Fibroblast of peridontal ligament (primary cell): ENCODE measurements at regions not wholly inside any gene's neighbourhood (a gene's known extent, or its start where the extent isn't known, plus 50 kb on each side); places are given as distances from the start of the nearest gene placed in this dataset.

ENCODE experiments used
- DNase-seq: peaks from one replicate; pipeline ENCODE4 v3.0.0-alpha.2; 2010; ENCODE audit errors: extremely low read depth

- no peak for DNase-seq
Measured at GRCh38 chr10:128741180-128741579, 615.0 kb upstream of the MKI67 start.

GRCh38 chr10:128741680-128742079, 615.5 kb upstream of the MKI67 start:
- DNase-seq: no peak

GRCh38 chr10:128744092-128744491, 617.9 kb upstream of the MKI67 start:
- no peak for DNase-seq

DNA sequence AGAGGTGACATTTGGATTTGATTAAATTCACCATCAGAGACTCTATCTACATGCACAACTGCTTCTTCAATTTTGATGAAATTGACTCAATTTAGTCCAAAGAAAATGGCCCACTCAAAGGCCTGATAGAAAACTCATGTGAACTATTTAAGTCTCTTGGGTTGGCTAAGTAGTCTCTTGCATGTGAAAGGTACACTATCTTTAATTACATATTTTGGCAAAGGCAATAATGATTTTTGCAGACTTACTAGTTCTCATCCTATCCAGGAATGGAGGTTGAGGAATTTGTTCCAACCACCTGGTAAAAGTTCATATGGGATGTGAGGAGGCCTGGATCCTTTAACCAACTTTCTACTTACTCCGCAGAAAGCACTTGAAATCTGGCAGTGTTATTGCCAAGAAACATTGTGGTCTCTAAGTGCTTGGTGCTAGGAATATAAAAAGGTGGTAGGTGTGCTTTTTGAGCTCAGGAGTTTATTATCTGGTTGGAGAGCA, 618.6 kb upstream of the MKI67 start:
- DNase-seq: no peak

- DNase-seq: no peak
Measured at GRCh38 chr10:128747582-128748346, 621.5 kb upstream of the MKI67 start.

GRCh38 chr10:128751284-128751683, 625.1 kb upstream of the MKI67 start:
- no peak for DNase-seq

DNA sequence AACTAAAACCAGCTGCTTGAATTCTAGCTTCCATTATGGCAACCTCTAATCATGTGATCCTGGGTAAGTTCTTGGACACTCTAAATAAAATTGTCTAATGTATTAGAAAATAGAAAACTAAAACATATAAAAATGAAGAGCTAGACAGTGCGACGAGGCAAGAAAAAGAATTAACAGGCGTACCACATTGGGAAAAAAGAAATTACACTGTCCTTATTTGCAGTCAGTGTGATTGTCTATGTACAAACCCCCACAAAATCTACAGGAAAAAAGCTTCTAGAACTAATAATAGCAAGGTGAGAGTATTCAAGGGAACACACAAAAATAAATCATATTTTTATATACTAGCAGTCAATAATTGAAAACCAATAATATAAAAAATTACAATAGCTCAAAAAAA, 625.6 kb upstream of the MKI67 start:
- no peak for DNase-seq

DNA sequence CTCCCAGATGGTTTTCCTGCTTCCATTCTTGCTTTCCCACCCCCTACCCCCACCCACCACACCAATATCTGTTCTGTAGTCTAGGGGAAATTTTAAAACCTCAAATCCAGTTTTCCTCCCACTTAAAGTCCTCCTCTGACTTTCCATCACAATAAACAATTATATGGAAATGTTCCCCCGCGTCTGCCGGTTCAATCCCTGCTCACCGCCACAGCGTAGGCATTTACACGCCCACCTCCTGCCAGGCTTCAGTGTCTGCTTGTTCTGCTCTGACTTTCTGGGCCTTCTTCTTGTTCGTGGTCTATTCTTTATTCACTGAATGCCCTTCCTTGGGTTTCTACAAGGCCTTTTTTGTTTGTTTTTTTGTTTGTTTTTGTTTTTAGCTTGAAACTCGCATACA, 633.0 kb upstream of the MKI67 start:
- no peak for DNase-seq

DNA sequence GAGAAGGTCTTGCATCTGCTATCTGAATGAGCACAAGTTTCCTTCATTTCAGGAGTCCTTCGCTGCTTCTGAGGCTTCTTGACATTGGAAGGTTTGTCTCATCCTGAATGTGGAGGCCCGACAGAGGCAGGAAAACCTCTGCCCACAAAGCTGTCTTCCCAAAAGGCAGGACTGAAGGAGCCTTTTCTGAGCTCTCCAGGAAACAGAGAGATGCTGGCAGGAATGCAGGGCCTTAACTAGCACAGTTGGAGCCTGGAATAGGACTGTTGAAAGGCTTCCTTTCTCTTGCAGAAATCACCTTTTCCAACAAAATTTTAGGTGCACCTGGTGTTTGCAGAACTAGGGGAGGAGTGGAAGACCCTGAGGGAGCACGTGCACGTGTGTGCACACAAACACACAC, 637.4 kb upstream of the MKI67 start:
- DNase-seq: no peak

- no peak for DNase-seq
Measured at GRCh38 chr10:128764190-128764589, 638.0 kb upstream of the MKI67 start.

- DNase-seq: no peak
Measured at GRCh38 chr10:128766915-128767314, 640.7 kb upstream of the MKI67 start.

DNA sequence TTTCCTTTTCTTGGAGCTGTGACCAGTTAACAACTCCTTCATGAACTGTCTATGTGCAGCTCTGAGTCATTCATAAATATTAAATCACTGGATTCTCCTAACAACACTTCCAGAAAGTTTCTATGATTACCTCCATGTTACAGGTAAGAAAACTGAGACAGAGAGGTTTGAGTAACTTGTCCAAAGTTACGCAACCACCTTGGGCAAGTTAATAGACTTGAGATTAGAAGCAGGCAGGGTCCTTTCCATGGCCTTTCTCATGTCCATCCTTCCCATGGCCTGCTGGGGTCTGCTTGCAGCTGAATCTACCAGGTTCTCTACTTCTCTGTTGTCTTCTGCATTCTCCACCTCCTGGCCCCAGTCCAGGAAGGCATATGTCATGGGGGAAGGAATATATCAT, 648.8 kb upstream of the MKI67 start:
- no peak for DNase-seq

GRCh38 chr10:128775743-128776142, 649.5 kb upstream of the MKI67 start:
- DNase-seq: no peak

- no peak for DNase-seq
Measured at GRCh38 chr10:128776673-128777252, 650.5 kb upstream of the MKI67 start.

- DNase-seq: no peak
Measured at GRCh38 chr10:128777342-128777741, 651.1 kb upstream of the MKI67 start.

GRCh38 chr10:128779416-128779815, 653.2 kb upstream of the MKI67 start:
- DNase-seq: no peak

- DNase-seq: no peak
Measured at GRCh38 chr10:128780156-128780761, 654.0 kb upstream of the MKI67 start.

DNA sequence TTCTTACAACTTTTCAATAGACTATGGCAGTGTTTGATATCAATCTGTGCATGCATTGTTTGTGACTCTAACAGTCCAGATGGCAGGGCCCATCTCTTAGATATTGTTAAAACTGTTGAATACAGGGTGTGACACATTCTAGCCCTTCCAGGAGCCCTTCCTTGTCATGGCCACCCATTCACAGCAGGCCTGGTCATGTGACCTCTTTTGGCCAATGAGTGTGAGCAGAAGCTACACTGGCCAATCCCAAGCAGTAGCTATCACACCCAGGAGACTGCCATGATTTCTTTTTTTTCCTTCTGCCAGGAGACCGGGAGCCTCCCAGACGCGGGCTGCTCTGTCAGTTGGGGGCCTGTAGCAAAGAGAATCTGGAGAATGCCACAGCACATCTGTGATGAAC, 655.4 kb upstream of the MKI67 start:
- DNase-seq: no peak

- DNase-seq: no peak
Measured at GRCh38 chr10:128784444-128784843, 658.2 kb upstream of the MKI67 start.

DNA sequence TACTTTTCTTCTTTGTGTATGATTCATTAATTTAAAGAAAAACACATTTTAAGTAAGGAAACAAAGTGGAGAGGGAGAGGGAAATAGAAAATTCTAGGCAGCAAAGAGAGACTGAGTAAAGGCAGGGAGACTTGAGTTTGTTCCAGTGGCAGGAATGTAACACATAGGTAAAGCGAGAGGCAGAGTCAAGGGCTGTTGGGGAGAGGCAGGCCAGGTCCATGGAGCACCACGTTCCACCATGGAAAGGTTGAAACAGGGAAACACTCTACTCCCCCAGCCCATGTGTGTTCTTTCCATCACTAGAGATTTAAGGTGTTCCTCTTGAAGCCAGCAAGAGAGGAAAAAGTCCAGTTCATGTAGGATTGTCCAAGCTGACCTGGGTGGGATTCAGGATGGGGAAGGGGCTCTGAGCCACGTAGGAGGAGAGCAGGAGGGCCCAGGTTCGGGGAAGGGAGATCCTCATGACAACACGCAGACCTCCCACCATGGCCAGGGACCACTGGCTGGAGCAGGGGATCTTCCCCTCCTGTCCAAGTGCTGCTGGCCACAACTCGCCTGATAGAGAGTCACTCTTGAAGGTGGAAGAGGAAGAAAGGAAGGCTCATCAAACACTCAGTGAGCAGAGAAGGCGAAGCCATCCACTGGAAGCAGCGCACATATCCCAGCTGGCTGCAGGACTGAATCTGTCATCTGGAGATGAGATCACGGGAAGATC, 666.4 kb upstream of the MKI67 start:
- no peak for DNase-seq

- DNase-seq: no peak
Measured at GRCh38 chr10:128793726-128794655, 667.8 kb upstream of the MKI67 start.
